Keratinocyte (primary cell): ENCODE measurements at regions not wholly inside any gene's neighbourhood (a gene's known extent, or its start where the extent isn't known, plus 50 kb on each side); places are given as distances from the start of the nearest gene placed in this dataset.

ENCODE experiments used
- EZH2 ChIP-seq: IDR thresholded peaks from one replicate; pipeline ENCODE4 v1.6.1; 2012; ENCODE audit warnings: inconsistent platforms, mild to moderate bottlenecking, low read length, moderate library complexity
- TF ChIP-seq, protein P1 (sequence below), 3 experiments: IDR thresholded peaks in 1 of 3; conservative IDR thresholded peaks in 1 of 3; optimal IDR thresholded peaks in 1 of 3; 2 replicates in 2 of 3; 3 replicates in 1 of 3; pipeline versions ENCODE3 to v1.5.1; 2011; ENCODE audit warnings: low read length in 3 of 3, mild to moderate bottlenecking in 3 of 3, moderate library complexity in 2 of 3, control low read depth in 1 of 3, inconsistent platforms in 1 of 3; ENCODE audit not compliant: insufficient read depth in 2 of 3; ENCODE audit errors: extremely low read depth in 1 of 3

DNA sequence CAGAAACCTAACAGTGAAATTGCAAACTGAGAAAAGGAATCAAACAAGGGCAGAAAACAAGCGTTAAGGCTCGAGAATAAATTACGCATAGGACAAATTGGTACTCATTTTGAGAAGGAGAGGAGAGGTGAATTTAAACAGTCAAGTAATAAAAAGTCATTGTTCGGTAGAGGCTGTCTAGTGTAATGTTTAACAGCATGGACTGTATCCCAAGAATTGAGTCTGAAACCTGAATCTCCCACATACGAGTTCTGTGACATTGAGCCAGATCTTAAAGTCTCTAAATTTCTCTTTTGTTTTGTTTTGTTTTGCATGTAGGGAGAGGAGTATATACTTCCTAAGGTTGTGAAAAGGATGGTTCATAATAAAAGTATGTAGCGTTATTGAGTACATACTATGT is 216.5 kb upstream of the BTG1 start:
- TF ChIP-seq, protein P1, sequence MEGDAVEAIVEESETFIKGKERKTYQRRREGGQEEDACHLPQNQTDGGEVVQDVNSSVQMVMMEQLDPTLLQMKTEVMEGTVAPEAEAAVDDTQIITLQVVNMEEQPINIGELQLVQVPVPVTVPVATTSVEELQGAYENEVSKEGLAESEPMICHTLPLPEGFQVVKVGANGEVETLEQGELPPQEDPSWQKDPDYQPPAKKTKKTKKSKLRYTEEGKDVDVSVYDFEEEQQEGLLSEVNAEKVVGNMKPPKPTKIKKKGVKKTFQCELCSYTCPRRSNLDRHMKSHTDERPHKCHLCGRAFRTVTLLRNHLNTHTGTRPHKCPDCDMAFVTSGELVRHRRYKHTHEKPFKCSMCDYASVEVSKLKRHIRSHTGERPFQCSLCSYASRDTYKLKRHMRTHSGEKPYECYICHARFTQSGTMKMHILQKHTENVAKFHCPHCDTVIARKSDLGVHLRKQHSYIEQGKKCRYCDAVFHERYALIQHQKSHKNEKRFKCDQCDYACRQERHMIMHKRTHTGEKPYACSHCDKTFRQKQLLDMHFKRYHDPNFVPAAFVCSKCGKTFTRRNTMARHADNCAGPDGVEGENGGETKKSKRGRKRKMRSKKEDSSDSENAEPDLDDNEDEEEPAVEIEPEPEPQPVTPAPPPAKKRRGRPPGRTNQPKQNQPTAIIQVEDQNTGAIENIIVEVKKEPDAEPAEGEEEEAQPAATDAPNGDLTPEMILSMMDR (optimal IDR thresholded peaks at IDR 0.05 in 1 of 3, IDR thresholded peaks at IDR 0.05 in 1 of 3, conservative IDR thresholded peaks at IDR 0.05 in 1 of 3; ENCODE audit: extremely low read depth in 1 of 3, insufficient read depth in 2 of 3, low read length in 3 of 3) = no peak
- no peak for TF ChIP-seq EZH2
